MG63 (cell line): ENCODE measurements at regions not wholly inside any gene's neighbourhood (a gene's known extent, or its start where the extent isn't known, plus 50 kb on each side); places are given as distances from the start of the nearest gene placed in this dataset.
A peak's percentile ranks its signal among the peaks of the same experiment; 100 is the strongest.

Experiments used
- DNase-seq: peaks from one replicate; pipeline ENCODE4 v3.0.0-alpha.2; 2020
- H3K27me3 ChIP-seq: fragments of 250-450 bp; sonication (Bioruptor Pico); 2 replicates; pipeline ENCODE4 v1.5.1; 2020; ENCODE audit warnings: mild to moderate bottlenecking, moderate library complexity
- H3K36me3 ChIP-seq: fragments of 250-450 bp; sonication (Bioruptor Pico); 2 replicates; pipeline ENCODE4 v1.5.1; 2020; ENCODE audit warnings: mild to moderate bottlenecking, moderate library complexity
- H3K4me3 ChIP-seq: fragments of 250-450 bp; sonication (Bioruptor Pico); 2 replicates; pipeline ENCODE4 v1.5.1; 2020; ENCODE audit warnings: mild to moderate bottlenecking, moderate library complexity
- H3K9me3 ChIP-seq: fragments of 250-450 bp; sonication (Bioruptor Pico); 2 replicates; pipeline ENCODE4 v1.5.1; 2020; ENCODE audit warnings: mild to moderate bottlenecking, moderate library complexity

GRCh38 chr18:76584414-76585310 is 89.6 kb upstream of the ZNF516 start:
- DNase-seq = no peak
- Histone ChIP-seq H3K36me3 (no peaks in the 10 kb centered on the region), H3K4me3 (no peak overlapping the region), H3K27me3 (no peaks in the 10 kb centered on the region), H3K9me3 (no peaks in the 10 kb centered on the region)

- Histone ChIP-seq H3K9me3 (no peaks in the 10 kb centered on the region), H3K36me3 (no peaks in the 10 kb centered on the region), H3K27me3 (no peaks in the 10 kb centered on the region), H3K4me3 (no peak overlapping the region)
- DNase-seq = no peak
Measured at GRCh38 chr18:76581261-76581660, 86.2 kb upstream of the ZNF516 start.

- Histone ChIP-seq H3K27me3 (no peaks in the 10 kb centered on the region), H3K4me3 (no peak overlapping the region), H3K36me3 (no peaks in the 10 kb centered on the region), H3K9me3 (no peaks in the 10 kb centered on the region)
- no peak for DNase-seq
Measured at GRCh38 chr18:76580288-76580962, 85.4 kb upstream of the ZNF516 start.

- Histone ChIP-seq H3K27me3 (no peaks in the 10 kb centered on the region), H3K9me3 (no peaks in the 10 kb centered on the region), H3K36me3 (no peaks in the 10 kb centered on the region), H3K4me3 (no peak overlapping the region)
- no peak for DNase-seq
Measured at GRCh38 chr18:76579301-76579695, 84.3 kb upstream of the ZNF516 start.

- Histone ChIP-seq H3K27me3 (no peaks in the 10 kb centered on the region), H3K36me3 (no peaks in the 10 kb centered on the region), H3K4me3 (no peak overlapping the region), H3K9me3 (no peaks in the 10 kb centered on the region)
- DNase-seq = no peak
Measured at GRCh38 chr18:76578571-76579300, 83.7 kb upstream of the ZNF516 start.

GRCh38 chr18:76573325-76574025 is 78.4 kb upstream of the ZNF516 start:
- Histone ChIP-seq H3K9me3 (no peaks in the 10 kb centered on the region), H3K4me3 (no peak overlapping the region), H3K36me3 (no peaks in the 10 kb centered on the region), H3K27me3 (no peaks in the 10 kb centered on the region)
- no peak for DNase-seq

GRCh38 chr18:76572518-76573247 is 77.6 kb upstream of the ZNF516 start:
- Histone ChIP-seq H3K36me3 (no peaks in the 10 kb centered on the region), H3K9me3 (no peaks in the 10 kb centered on the region), H3K27me3 (no peaks in the 10 kb centered on the region), H3K4me3 (no peak overlapping the region)
- no peak for DNase-seq

GRCh38 chr18:76571689-76572088 is 76.6 kb upstream of the ZNF516 start:
- Histone ChIP-seq H3K9me3 (no peaks in the 10 kb centered on the region), H3K4me3 (no peak overlapping the region), H3K36me3 (no peaks in the 10 kb centered on the region), H3K27me3 (no peaks in the 10 kb centered on the region)
- DNase-seq = no peak

GRCh38 chr18:76570856-76571255 is 75.8 kb upstream of the ZNF516 start:
- Histone ChIP-seq H3K4me3 (no peak overlapping the region), H3K36me3 (no peaks in the 10 kb centered on the region), H3K9me3 (no peaks in the 10 kb centered on the region), H3K27me3 (no peaks in the 10 kb centered on the region)
- DNase-seq = no peak

- DNase-seq = no peak
- Histone ChIP-seq H3K4me3 (no peak overlapping the region), H3K9me3 (no peaks in the 10 kb centered on the region), H3K36me3 (no peaks in the 10 kb centered on the region), H3K27me3 (no peaks in the 10 kb centered on the region)
Measured at GRCh38 chr18:76569644-76570419, 74.8 kb upstream of the ZNF516 start.

GRCh38 chr18:76568731-76569130 is 73.7 kb upstream of the ZNF516 start:
- no peak for DNase-seq
- Histone ChIP-seq H3K4me3 (no peak overlapping the region), H3K9me3 (no peaks in the 10 kb centered on the region), H3K36me3 (no peaks in the 10 kb centered on the region), H3K27me3 (no peaks in the 10 kb centered on the region)

- Histone ChIP-seq H3K27me3 (no peaks in the 10 kb centered on the region), H3K4me3 (no peak overlapping the region)
Measured at GRCh38 chr18:76567835-76568445, 72.9 kb upstream of the ZNF516 start.

GRCh38 chr18:76566987-76567386 is 71.9 kb upstream of the ZNF516 start:
- Histone ChIP-seq H3K36me3 (no peaks in the 10 kb centered on the region), H3K4me3 (no peak overlapping the region), H3K9me3 (no peaks in the 10 kb centered on the region), H3K27me3 (no peaks in the 10 kb centered on the region)
- no peak for DNase-seq

More at GRCh38 chr18:76567835-76568445, 72.9 kb upstream of the ZNF516 start:
- no peaks in the 10 kb centered on the region for H3K9me3 ChIP-seq
- no peaks in the 10 kb centered on the region for H3K36me3 ChIP-seq
- no peak for DNase-seq

GRCh38 chr18:76565238-76566173 is 70.5 kb upstream of the ZNF516 start:
- H3K27me3 ChIP-seq = no peaks in the 10 kb centered on the region
- no peaks in the 10 kb centered on the region for H3K36me3 ChIP-seq
- H3K4me3 ChIP-seq = peak overlapping the region; percentile 3; the same call in 1 of the 2 replicates
- DNase-seq = peak; percentile 80
- no peaks in the 10 kb centered on the region for H3K9me3 ChIP-seq
